GM21723 (cell line): ENCODE measurements at regions not wholly inside any gene's neighbourhood (a gene's known extent, or its start where the extent isn't known, plus 50 kb on each side); places are given as distances from the start of the nearest gene placed in this dataset.
"Not testable (repeated sequence)": the region's sequence is repeated elsewhere in the genome, so short reads cannot be mapped to it uniquely, and the experiment has no call there.

Experiments
- ATAC-seq: cut with Tn5 transposase; IDR thresholded peaks from one replicate; pipeline ENCODE4 v1.9.1; 2021; ENCODE audit warnings: mild to moderate bottlenecking, moderate library complexity; ENCODE audit not compliant: unreplicated experiment

GRCh38 chr6:8881663-8882062 is 446.3 kb upstream of the SLC35B3 start:
- no peak for ATAC-seq

GRCh38 chr6:8879334-8879733 is 444.0 kb upstream of the SLC35B3 start:
- ATAC-seq = no peak

- ATAC-seq = no peak
Observed at GRCh38 chr6:8875986-8876385, 440.6 kb upstream of the SLC35B3 start.

GRCh38 chr6:8872589-8872988 is 437.2 kb upstream of the SLC35B3 start:
- ATAC-seq = no peak

GRCh38 chr6:8865451-8865850 is 430.1 kb upstream of the SLC35B3 start:
- no peak for ATAC-seq

- no peak for ATAC-seq
Observed at GRCh38 chr6:8860671-8861070, 425.3 kb upstream of the SLC35B3 start.

GRCh38 chr6:8859501-8859900 is 424.2 kb upstream of the SLC35B3 start:
- ATAC-seq = no peak

GRCh38 chr6:8858854-8859331 is 423.5 kb upstream of the SLC35B3 start:
- ATAC-seq = no peak

- no peak for ATAC-seq
Observed at GRCh38 chr6:8857160-8857559, 421.8 kb upstream of the SLC35B3 start.

- no peak for ATAC-seq
Observed at GRCh38 chr6:8855411-8855810, 420.1 kb upstream of the SLC35B3 start.

GRCh38 chr6:8852332-8852731 is 417.0 kb upstream of the SLC35B3 start:
- no peak for ATAC-seq

GRCh38 chr6:8846680-8847079 is 411.3 kb upstream of the SLC35B3 start:
- ATAC-seq = not testable (repeated sequence)

- no peak for ATAC-seq
Observed at GRCh38 chr6:8845690-8846089, 410.3 kb upstream of the SLC35B3 start.

- ATAC-seq = no peak
Observed at GRCh38 chr6:8844968-8845367, 409.6 kb upstream of the SLC35B3 start.

GRCh38 chr6:8839626-8840025 is 404.3 kb upstream of the SLC35B3 start:
- no peak for ATAC-seq

- no peak for ATAC-seq
Observed at GRCh38 chr6:8837343-8837742, 402.0 kb upstream of the SLC35B3 start.

GRCh38 chr6:8832695-8833094 is 397.4 kb upstream of the SLC35B3 start:
- not testable (repeated sequence) for ATAC-seq

- ATAC-seq = no peak
Observed at GRCh38 chr6:8831366-8832152, 396.2 kb upstream of the SLC35B3 start.

- no peak for ATAC-seq
Observed at GRCh38 chr6:8830794-8831193, 395.4 kb upstream of the SLC35B3 start.

- no peak for ATAC-seq
Observed at GRCh38 chr6:8829796-8830195, 394.5 kb upstream of the SLC35B3 start.

- no peak for ATAC-seq
Observed at GRCh38 chr6:8829296-8829695, 394.0 kb upstream of the SLC35B3 start.

GRCh38 chr6:8828376-8828775 is 393.0 kb upstream of the SLC35B3 start:
- no peak for ATAC-seq

- ATAC-seq = no peak
Observed at GRCh38 chr6:8825726-8826125, 390.4 kb upstream of the SLC35B3 start.
